ENCODE measurements at regions not wholly inside any gene's neighbourhood (a gene's known extent, or its start where the extent isn't known, plus 50 kb on each side); places are given as distances from the start of the nearest gene placed in this dataset.
"Not testable (repeated sequence)": the region's sequence is repeated elsewhere in the genome, so short reads cannot be mapped to it uniquely, and the experiment has no call there.

DNA sequence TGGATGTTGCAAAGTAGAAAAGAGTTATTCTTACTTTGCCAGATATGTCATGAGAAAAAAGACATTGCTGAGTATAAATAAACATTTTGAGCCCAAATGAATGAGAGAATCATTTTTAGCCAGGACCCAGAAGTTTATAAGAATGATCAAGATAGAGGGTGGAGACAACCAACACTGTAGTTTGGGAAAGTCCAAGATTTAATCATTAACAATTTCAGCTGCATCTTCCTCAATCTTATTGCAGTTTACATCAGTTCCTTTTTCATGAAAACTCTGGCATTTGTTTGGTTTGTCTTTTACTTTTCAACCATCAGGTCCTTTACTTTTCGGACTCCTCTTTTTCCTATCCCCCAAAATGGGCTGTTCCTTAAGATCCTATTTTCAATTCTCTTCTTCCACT, 645.9 kb downstream of the ANKRD50 start:
- ATAC-seq: no peak
- no peaks in the 10 kb centered on the region for H3K27me3 ChIP-seq (ENCODE audit: low read depth)
- TF ChIP-seq CTCF (IDR thresholded peaks at IDR 0.05): no peak
- no peak overlapping the region for H3K4me3 ChIP-seq
- H3K9me3 ChIP-seq: peaks cover 21% of the 10 kb centered on the region
- intact Hi-C loops (cut with DNase I): no loop called here
- H3K27ac ChIP-seq: no peak overlapping the region
- H3K4me1 ChIP-seq: peaks cover 5% of the 10 kb centered on the region
- DNase-seq: no peak
- H3K36me3 ChIP-seq: no peaks in the 10 kb centered on the region

- TF ChIP-seq CTCF (IDR thresholded peaks at IDR 0.05): no peak
Observed at GRCh38 chr4:124067046-124067445, 645.5 kb downstream of the ANKRD50 start.

GRCh38 chr4:124070688-124071484, 641.6 kb downstream of the ANKRD50 start:
- no peak for TF ChIP-seq CTCF (IDR thresholded peaks at IDR 0.05)
- H3K4me1 ChIP-seq: no peaks in the 10 kb centered on the region
- H3K27me3 ChIP-seq (ENCODE audit: low read depth): no peaks in the 10 kb centered on the region
- no peak overlapping the region for H3K4me3 ChIP-seq
- no peaks in the 10 kb centered on the region for H3K36me3 ChIP-seq
- ATAC-seq (no peak), DNase-seq (no peak)
- intact Hi-C loops (cut with DNase I): no loop called here
- no peak overlapping the region for H3K27ac ChIP-seq
- H3K9me3 ChIP-seq: peaks cover 27% of the 10 kb centered on the region

More at GRCh38 chr4:124067046-124067445, 645.5 kb downstream of the ANKRD50 start:
- Histone ChIP-seq H3K9me3 (peaks cover 25% of the 10 kb centered on the region), H3K27me3 (ENCODE audit: low read depth) (no peaks in the 10 kb centered on the region), H3K4me3 (no peak overlapping the region), H3K4me1 (peaks cover under 1% of the 10 kb centered on the region), H3K36me3 (no peaks in the 10 kb centered on the region), H3K27ac (no peak overlapping the region)
- no peak for DNase-seq
- ATAC-seq: no peak
- intact Hi-C loops (cut with DNase I): no loop called here

- intact Hi-C loops (cut with DNase I); H3K36me3 ChIP-seq; H3K27ac ChIP-seq; H3K4me3 ChIP-seq; H3K4me1 ChIP-seq; ATAC-seq; DNase-seq; H3K27me3 ChIP-seq (ENCODE audit: low read depth): not testable (repeated sequence)
- peaks cover 30% of the 10 kb centered on the region for H3K9me3 ChIP-seq
Observed at GRCh38 chr4:124075276-124075675, 637.3 kb downstream of the ANKRD50 start.

GRCh38 chr4:124079174-124079780, 633.3 kb downstream of the ANKRD50 start:
- TF ChIP-seq CTCF (IDR thresholded peaks at IDR 0.05): no peak
- no peaks in the 10 kb centered on the region for H3K4me1 ChIP-seq
- H3K27ac ChIP-seq: no peak overlapping the region
- ATAC-seq (no peak), DNase-seq (no peak)
- intact Hi-C loops (cut with DNase I): no loop called here
- H3K27me3 ChIP-seq (ENCODE audit: low read depth): no peaks in the 10 kb centered on the region
- peaks cover 15% of the 10 kb centered on the region for H3K9me3 ChIP-seq
- H3K36me3 ChIP-seq: no peaks in the 10 kb centered on the region
- H3K4me3 ChIP-seq: no peak overlapping the region

- no peak for TF ChIP-seq CTCF (IDR thresholded peaks at IDR 0.05)
- intact Hi-C loops (cut with DNase I): no loop called here
- H3K36me3 ChIP-seq: no peaks in the 10 kb centered on the region
- DNase-seq (no peak), ATAC-seq (no peak)
- H3K4me1 ChIP-seq: no peaks in the 10 kb centered on the region
- no peak overlapping the region for H3K4me3 ChIP-seq
- H3K27me3 ChIP-seq (ENCODE audit: low read depth): no peaks in the 10 kb centered on the region
- H3K9me3 ChIP-seq: peaks cover 15% of the 10 kb centered on the region
- H3K27ac ChIP-seq: no peak overlapping the region
Observed at GRCh38 chr4:124083711-124084110, 628.8 kb downstream of the ANKRD50 start.

All from lower lobe of right lung (tissue), 2 donors.